Keratinocyte (primary cell): ENCODE measurements at regions not wholly inside any gene's neighbourhood (a gene's known extent, or its start where the extent isn't known, plus 50 kb on each side); places are given as distances from the start of the nearest gene placed in this dataset.

Source experiments
- CTCF ChIP-seq, 3 experiments: IDR thresholded peaks in 1 of 3; conservative IDR thresholded peaks in 1 of 3; optimal IDR thresholded peaks in 1 of 3; 2 replicates in 2 of 3; 3 replicates in 1 of 3; pipeline versions ENCODE3 to v1.5.1; 2011; ENCODE audit warnings: low read length in 3 of 3, mild to moderate bottlenecking in 3 of 3, moderate library complexity in 2 of 3, control low read depth in 1 of 3, inconsistent platforms in 1 of 3; ENCODE audit not compliant: insufficient read depth in 2 of 3; ENCODE audit errors: extremely low read depth in 1 of 3
- EZH2 ChIP-seq: IDR thresholded peaks from one replicate; pipeline ENCODE4 v1.6.1; 2012; ENCODE audit warnings: inconsistent platforms, mild to moderate bottlenecking, low read length, moderate library complexity

GRCh38 chr18:26700728-26701127, 152.4 kb upstream of the KCTD1 start:
- TF ChIP-seq EZH2 (no peak), CTCF (optimal IDR thresholded peaks at IDR 0.05 in 1 of 3, IDR thresholded peaks at IDR 0.05 in 1 of 3, conservative IDR thresholded peaks at IDR 0.05 in 1 of 3; ENCODE audit: extremely low read depth in 1 of 3, insufficient read depth in 2 of 3, low read length in 3 of 3) (no peak)
